GM19099 (cell line): ENCODE measurements at regions not wholly inside any gene's neighbourhood (a gene's known extent, or its start where the extent isn't known, plus 50 kb on each side); places are given as distances from the start of the nearest gene placed in this dataset.

ENCODE experiments used
- POLR2A ChIP-seq: IDR thresholded peaks from 3 replicates; pipeline ENCODE4 v1.6.1; 2011; ENCODE audit warnings: low read depth; ENCODE audit not compliant: insufficient read length; ENCODE audit errors: extremely low read depth

- peak; percentile 97 for TF ChIP-seq POLR2A
Measured at GRCh38 chr6:27830600-27831433, 81.4 kb downstream of the OR2B2 start.

- no peak for TF ChIP-seq POLR2A
Measured at GRCh38 chr6:27830212-27830599, 82.0 kb downstream of the OR2B2 start.

- no peak for TF ChIP-seq POLR2A
Measured at GRCh38 chr6:27829453-27830211, 82.6 kb downstream of the OR2B2 start.

GRCh38 chr6:27825025-27825793 lies 87.0 kb downstream of the OR2B2 start:
- peak; percentile 22 for TF ChIP-seq POLR2A

GRCh38 chr6:27824211-27825024 lies 87.8 kb downstream of the OR2B2 start:
- TF ChIP-seq POLR2A: peak; percentile 89

- no peak for TF ChIP-seq POLR2A
Measured at GRCh38 chr6:27816906-27817305, 95.3 kb downstream of the OR2B2 start.

GRCh38 chr6:27814665-27815424 lies 97.4 kb downstream of the OR2B2 start:
- TF ChIP-seq POLR2A: peak; percentile 94

- no peak for TF ChIP-seq POLR2A
Measured at GRCh38 chr6:27812805-27813492, 99.2 kb downstream of the OR2B2 start.

GRCh38 chr6:27812078-27812804 lies 100.0 kb downstream of the OR2B2 start:
- peak; percentile 33 for TF ChIP-seq POLR2A

- no peak for TF ChIP-seq POLR2A
Measured at GRCh38 chr6:27811451-27811772, 100.8 kb downstream of the OR2B2 start.

GRCh38 chr6:27810768-27811450 lies 101.3 kb downstream of the OR2B2 start:
- peak; percentile 18 for TF ChIP-seq POLR2A

- TF ChIP-seq POLR2A: peak; percentile 100
Measured at GRCh38 chr6:27809939-27810767, 102.0 kb downstream of the OR2B2 start.
